Fibroblast of lung (primary cell): ENCODE measurements at regions not wholly inside any gene's neighbourhood (a gene's known extent, or its start where the extent isn't known, plus 50 kb on each side); places are given as distances from the start of the nearest gene placed in this dataset.
A peak's percentile ranks its signal among the peaks of the same experiment; 100 is the strongest.

ENCODE experiments used
- DNase-seq, 2 donors: peaks; one replicate each; pipeline versions ENCODE4 v3.0.0 to v3.0.0-alpha.2; 2010; ENCODE audit warnings: low read depth in 2 of 2
- H2AFZ ChIP-seq: 2 replicates; pipeline ENCODE4 v1.5.1; 2012; ENCODE audit warnings: low read length, control low read depth, inconsistent platforms
- H3K27ac ChIP-seq: 2 replicates; pipeline ENCODE4 v1.5.1; 2011; ENCODE audit warnings: low read length, control low read depth; ENCODE audit not compliant: insufficient read depth
- H3K27me3 ChIP-seq: 2 replicates; pipeline ENCODE4 v1.5.1; 2011; ENCODE audit warnings: mild to moderate bottlenecking, low read length; ENCODE audit not compliant: control insufficient read depth, insufficient read depth
- H3K36me3 ChIP-seq: 2 replicates; pipeline ENCODE4 v1.5.1; 2011; ENCODE audit warnings: low read length; ENCODE audit not compliant: control insufficient read depth, insufficient read depth
- H3K4me1 ChIP-seq: 2 replicates; pipeline ENCODE4 v1.5.1; 2011; ENCODE audit warnings: low read length; ENCODE audit not compliant: control insufficient read depth, insufficient read depth; ENCODE audit errors: extremely low read depth
- H3K4me2 ChIP-seq: 2 replicates; pipeline ENCODE4 v1.5.1; 2011; ENCODE audit warnings: low read length, control low read depth; ENCODE audit not compliant: insufficient read depth; ENCODE audit errors: extremely low read depth
- H3K4me3 ChIP-seq, 4 experiments: fragments of 200-600 bp in 1 of 4; sonication (generic) in 1 of 4; replicated peaks in 1 of 4; 2 replicates each; pipeline ENCODE4 v1.5.1; 2011 to 2016; ENCODE audit warnings: low read length in 4 of 4, low read depth in 3 of 4, mild to moderate bottlenecking in 3 of 4, control low read depth in 2 of 4, inconsistent platforms in 1 of 4, mixed read lengths in 1 of 4; ENCODE audit not compliant: insufficient read depth in 1 of 4; ENCODE audit errors: control extremely low read depth in 1 of 4
- H3K79me2 ChIP-seq: 2 replicates; pipeline ENCODE4 v1.5.1; 2012; ENCODE audit warnings: mild to moderate bottlenecking, low read length, inconsistent platforms; ENCODE audit not compliant: control insufficient read depth, insufficient read depth
- H3K9ac ChIP-seq: 2 replicates; pipeline ENCODE4 v1.5.1; 2011; ENCODE audit warnings: mild to moderate bottlenecking, low read length, control low read depth; ENCODE audit not compliant: insufficient read depth
- H3K9me3 ChIP-seq: 2 replicates; pipeline ENCODE4 v1.5.1; 2012; ENCODE audit warnings: low read depth, low read length; ENCODE audit not compliant: control insufficient read depth, insufficient read depth
- H4K20me1 ChIP-seq: 2 replicates; pipeline ENCODE4 v1.5.1; 2011; ENCODE audit warnings: low read length; ENCODE audit not compliant: control insufficient read depth, insufficient read depth; ENCODE audit errors: extremely low read depth
- EZH2 ChIP-seq: IDR thresholded peaks from 2 replicates; pipeline ENCODE4 v1.5.1; 2012; ENCODE audit warnings: low read length, control low read depth, mild to moderate bottlenecking; ENCODE audit errors: missing control alignments
- TF ChIP-seq, protein P1 (sequence below), 2 donors: IDR thresholded peaks in 1 of 2; conservative IDR thresholded peaks in 1 of 2; 1 replicate in 1 of 2; 2 replicates in 1 of 2; pipeline ENCODE4 v1.5.1; 2011 to 2012; ENCODE audit warnings: low read length in 2 of 2, control low read depth in 1 of 2, inconsistent platforms in 1 of 2, low read depth in 1 of 2, mild to moderate bottlenecking in 1 of 2

GRCh38 chr5:124806373-124807077 lies 60.1 kb upstream of the ZNF608 start:
- no peak for TF ChIP-seq EZH2
- TF ChIP-seq, protein P1, sequence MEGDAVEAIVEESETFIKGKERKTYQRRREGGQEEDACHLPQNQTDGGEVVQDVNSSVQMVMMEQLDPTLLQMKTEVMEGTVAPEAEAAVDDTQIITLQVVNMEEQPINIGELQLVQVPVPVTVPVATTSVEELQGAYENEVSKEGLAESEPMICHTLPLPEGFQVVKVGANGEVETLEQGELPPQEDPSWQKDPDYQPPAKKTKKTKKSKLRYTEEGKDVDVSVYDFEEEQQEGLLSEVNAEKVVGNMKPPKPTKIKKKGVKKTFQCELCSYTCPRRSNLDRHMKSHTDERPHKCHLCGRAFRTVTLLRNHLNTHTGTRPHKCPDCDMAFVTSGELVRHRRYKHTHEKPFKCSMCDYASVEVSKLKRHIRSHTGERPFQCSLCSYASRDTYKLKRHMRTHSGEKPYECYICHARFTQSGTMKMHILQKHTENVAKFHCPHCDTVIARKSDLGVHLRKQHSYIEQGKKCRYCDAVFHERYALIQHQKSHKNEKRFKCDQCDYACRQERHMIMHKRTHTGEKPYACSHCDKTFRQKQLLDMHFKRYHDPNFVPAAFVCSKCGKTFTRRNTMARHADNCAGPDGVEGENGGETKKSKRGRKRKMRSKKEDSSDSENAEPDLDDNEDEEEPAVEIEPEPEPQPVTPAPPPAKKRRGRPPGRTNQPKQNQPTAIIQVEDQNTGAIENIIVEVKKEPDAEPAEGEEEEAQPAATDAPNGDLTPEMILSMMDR (conservative IDR thresholded peaks at IDR 0.05 in 1 of 2, IDR thresholded peaks at IDR 0.05 in 1 of 2; ENCODE audit: low read depth in 1 of 2, low read length in 2 of 2), result no peak
- no peaks in the 10 kb centered on the region for H3K4me1 ChIP-seq

DNA sequence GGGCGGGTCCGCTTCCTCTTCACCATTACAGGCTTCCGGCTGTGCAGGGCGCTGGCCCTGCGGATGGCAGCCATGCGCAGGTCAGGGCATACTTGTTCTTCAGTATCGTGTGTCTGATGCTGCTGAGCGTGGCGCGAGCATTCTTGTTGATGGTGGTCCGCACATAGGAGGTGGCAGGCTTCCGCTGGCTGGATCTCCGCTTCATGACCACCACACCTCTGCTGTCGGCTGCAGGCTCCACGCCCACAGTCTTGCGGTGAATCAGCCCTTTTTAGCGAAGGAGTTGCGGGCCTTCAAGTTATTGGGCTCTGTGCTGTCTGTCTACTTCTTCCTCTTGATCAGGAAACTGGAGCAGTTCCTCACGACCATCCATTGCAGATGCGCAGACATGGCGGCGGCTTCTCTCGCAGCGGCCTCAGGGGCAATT lies 62.4 kb upstream of the ZNF608 start:
- no peaks in the 10 kb centered on the region for H3K36me3 ChIP-seq
- H3K4me3 ChIP-seq, result no peak overlapping the region
- H3K27me3 ChIP-seq, result no peaks in the 10 kb centered on the region
- no peaks in the 10 kb centered on the region for H3K9me3 ChIP-seq
- H3K27ac ChIP-seq, result no peak overlapping the region
- H4K20me1 ChIP-seq, result no peaks in the 10 kb centered on the region
- no peak for TF ChIP-seq EZH2
- TF ChIP-seq, protein P1 (conservative IDR thresholded peaks at IDR 0.05 in 1 of 2, IDR thresholded peaks at IDR 0.05 in 1 of 2; ENCODE audit: low read depth in 1 of 2, low read length in 2 of 2), result no peak
- H2AFZ ChIP-seq, result no peak overlapping the region
- no peaks in the 10 kb centered on the region for H3K4me1 ChIP-seq
- no peak overlapping the region for H3K4me2 ChIP-seq
- H3K9ac ChIP-seq, result no peak overlapping the region
- no peak for DNase-seq
- H3K79me2 ChIP-seq, result no peaks in the 10 kb centered on the region

More at GRCh38 chr5:124806373-124807077, 60.1 kb upstream of the ZNF608 start:
- Histone ChIP-seq H2AFZ (no peak overlapping the region), H3K4me3 (no peak overlapping the region), H3K9ac (no peak overlapping the region), H3K27ac (no peak overlapping the region), H3K9me3 (no peaks in the 10 kb centered on the region), H3K36me3 (no peaks in the 10 kb centered on the region), H3K27me3 (no peaks in the 10 kb centered on the region), H3K4me2 (no peak overlapping the region), H3K79me2 (no peaks in the 10 kb centered on the region), H4K20me1 (no peaks in the 10 kb centered on the region)
- peak; percentile 80 to 84 for DNase-seq

DNA sequence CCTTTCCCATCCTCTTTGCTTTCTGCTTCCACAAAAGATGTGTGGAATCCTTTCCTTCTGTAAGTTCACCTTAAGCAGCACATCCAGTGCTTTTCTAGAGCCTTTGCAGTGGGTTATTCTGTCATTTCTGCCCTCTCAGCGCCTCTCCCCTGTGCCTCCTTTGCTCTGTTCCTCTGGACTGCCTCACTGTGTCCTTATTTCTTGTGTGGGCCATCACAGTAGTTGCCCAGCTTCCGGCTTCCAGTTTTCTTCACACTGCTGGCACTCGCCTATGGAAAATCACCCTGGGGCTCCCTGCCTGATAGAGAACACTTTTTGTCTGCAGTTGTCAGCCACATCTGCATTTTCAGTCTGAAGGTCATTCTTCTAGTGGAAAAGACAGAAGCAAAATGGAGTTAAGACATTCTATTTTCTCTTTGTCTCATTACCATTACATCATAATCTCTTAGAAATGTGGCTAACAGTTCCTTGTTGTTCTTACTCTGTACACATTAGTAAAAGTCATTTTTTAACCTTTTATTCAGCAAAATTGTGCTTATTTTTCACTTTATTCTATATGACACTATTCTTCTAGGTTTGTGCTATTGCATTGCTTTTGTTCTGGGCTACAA lies 64.1 kb upstream of the ZNF608 start:
- no peak for DNase-seq
- TF ChIP-seq, protein P1 (conservative IDR thresholded peaks at IDR 0.05 in 1 of 2, IDR thresholded peaks at IDR 0.05 in 1 of 2; ENCODE audit: low read depth in 1 of 2, low read length in 2 of 2), result no peak
- TF ChIP-seq EZH2, result no peak
- Histone ChIP-seq H3K9me3 (no peaks in the 10 kb centered on the region), H2AFZ (no peak overlapping the region), H3K4me2 (no peak overlapping the region), H3K27ac (no peak overlapping the region), H3K9ac (no peak overlapping the region), H3K4me1 (no peaks in the 10 kb centered on the region), H3K4me3 (no peak overlapping the region), H3K27me3 (no peaks in the 10 kb centered on the region), H4K20me1 (no peaks in the 10 kb centered on the region), H3K79me2 (no peaks in the 10 kb centered on the region), H3K36me3 (no peaks in the 10 kb centered on the region)
